DND-41 (cell line): ENCODE measurements at regions not wholly inside any gene's neighbourhood (a gene's known extent, or its start where the extent isn't known, plus 50 kb on each side); places are given as distances from the start of the nearest gene placed in this dataset.

Source experiments
- EZH2 ChIP-seq: IDR thresholded peaks from 3 replicates; pipeline ENCODE4 v1.6.1; 2012; ENCODE audit warnings: borderline replicate concordance, low read depth, mild to moderate bottlenecking, moderate library complexity, low read length, inconsistent platforms; ENCODE audit not compliant: severe bottlenecking
- TF ChIP-seq, protein P1 (sequence below): IDR thresholded peaks from 2 replicates; pipeline ENCODE4 v1.5.1; 2012; ENCODE audit warnings: borderline replicate concordance, low read length, moderate library complexity, mild to moderate bottlenecking; ENCODE audit not compliant: poor library complexity, severe bottlenecking; ENCODE audit errors: extremely low read depth

DNA sequence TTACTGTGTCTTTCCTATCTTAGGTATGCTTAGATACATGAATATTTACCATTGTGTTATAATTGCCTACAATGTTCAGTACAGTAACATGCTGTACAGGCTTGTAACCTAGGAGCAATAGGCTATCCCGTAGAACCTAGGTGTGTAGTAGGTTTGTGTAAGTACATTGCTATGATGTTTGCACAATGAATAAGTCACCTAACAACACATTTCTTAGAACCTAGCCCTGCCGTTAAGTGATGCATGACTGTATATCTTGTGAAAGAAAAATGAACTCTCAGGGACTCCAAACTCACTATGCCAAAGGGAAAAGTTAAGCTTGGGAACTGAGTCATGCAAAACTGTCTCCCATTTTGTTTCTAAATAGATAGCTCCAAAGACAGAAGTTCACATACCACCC is 91.5 kb upstream of the ACP3 start:
- no peak for TF ChIP-seq EZH2
- TF ChIP-seq, protein P1, sequence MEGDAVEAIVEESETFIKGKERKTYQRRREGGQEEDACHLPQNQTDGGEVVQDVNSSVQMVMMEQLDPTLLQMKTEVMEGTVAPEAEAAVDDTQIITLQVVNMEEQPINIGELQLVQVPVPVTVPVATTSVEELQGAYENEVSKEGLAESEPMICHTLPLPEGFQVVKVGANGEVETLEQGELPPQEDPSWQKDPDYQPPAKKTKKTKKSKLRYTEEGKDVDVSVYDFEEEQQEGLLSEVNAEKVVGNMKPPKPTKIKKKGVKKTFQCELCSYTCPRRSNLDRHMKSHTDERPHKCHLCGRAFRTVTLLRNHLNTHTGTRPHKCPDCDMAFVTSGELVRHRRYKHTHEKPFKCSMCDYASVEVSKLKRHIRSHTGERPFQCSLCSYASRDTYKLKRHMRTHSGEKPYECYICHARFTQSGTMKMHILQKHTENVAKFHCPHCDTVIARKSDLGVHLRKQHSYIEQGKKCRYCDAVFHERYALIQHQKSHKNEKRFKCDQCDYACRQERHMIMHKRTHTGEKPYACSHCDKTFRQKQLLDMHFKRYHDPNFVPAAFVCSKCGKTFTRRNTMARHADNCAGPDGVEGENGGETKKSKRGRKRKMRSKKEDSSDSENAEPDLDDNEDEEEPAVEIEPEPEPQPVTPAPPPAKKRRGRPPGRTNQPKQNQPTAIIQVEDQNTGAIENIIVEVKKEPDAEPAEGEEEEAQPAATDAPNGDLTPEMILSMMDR = no peak
